T follicular helper cell (primary cell): ENCODE measurements at regions not wholly inside any gene's neighbourhood (a gene's known extent, or its start where the extent isn't known, plus 50 kb on each side); places are given as distances from the start of the nearest gene placed in this dataset.
"Not testable (repeated sequence)": the region's sequence is repeated elsewhere in the genome, so short reads cannot be mapped to it uniquely, and the experiment has no call there.

ENCODE experiments used
- DNase-seq: peaks from one replicate; pipeline ENCODE4 v3.0.0-alpha.2; 2020; ENCODE audit warnings: low read depth

DNA sequence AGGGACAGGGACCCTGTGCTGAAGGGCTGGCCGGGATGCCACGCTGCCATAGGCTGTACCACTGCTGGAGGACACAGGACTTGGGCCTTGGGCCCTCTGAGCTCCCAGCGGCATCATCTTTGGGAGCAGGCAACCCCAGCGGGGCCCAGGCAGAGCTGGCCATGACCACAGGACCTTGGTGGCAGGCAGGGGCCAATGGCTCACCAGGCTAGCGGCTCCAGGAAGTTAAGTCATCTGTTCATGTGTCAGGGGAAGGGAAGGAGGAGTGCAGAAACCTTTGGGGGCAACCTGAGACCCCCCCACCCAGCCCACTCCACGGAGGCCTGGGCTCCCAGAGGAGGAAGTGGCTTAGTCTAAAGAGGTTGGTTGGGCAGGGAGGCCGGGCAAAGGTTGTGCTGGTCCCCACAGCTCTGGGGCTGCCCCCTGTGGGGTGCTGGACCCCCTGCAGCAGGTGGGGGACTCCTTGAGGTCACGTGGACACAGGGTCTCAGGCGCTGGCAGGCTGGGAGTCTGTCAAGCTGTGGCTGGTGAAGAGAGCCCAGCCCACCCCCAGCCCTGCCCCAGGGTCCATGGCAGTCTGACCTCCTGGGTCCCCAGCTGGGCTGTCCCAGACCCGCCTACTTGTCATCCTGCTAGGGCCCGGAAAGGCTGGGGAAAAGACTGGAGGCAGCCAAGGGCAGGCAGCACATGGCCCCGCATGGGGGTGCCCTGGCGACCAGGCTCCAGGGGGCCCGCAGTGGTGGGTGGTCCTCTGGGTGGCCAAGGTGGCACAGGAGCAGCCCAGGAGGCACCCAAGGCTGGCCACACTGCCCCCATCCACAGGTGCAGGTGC is 184.3 kb downstream of the IGLL1 start:
- DNase-seq, result no peak

- no peak for DNase-seq
These were observed 185.4 kb downstream of the IGLL1 start for GRCh38 chr22:23394525-23395326.

DNA sequence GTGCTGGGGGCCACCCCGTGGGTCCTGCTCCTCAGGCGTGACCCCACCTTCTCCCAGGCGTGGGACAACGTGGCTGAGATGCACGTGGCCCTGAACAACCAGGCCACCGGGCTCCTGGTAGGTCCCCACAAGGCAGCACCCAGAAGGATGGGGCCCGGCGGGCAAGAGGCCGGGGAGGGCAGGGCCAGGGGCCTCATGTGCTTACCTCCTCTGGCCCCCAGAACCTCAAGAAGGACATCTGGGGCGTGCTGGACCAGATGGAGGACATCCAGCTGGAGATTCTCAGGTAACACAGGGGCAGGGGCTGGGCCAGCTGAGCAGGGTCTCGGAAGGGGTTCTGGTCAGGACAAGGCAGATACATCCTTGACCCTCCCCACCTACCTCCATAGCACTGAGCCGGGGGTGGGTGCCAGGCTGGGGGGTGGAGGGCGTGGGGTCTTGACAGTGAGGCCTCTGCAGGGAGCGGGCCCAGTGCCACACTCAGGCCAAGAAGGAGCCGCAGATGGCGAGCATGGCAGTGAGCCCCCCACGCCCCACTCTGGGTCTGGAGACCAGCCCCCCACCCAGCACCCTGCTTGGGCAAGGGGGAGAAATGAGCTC is 186.3 kb downstream of the IGLL1 start:
- DNase-seq, result no peak

GRCh38 chr22:23393199-23393598 is 186.9 kb downstream of the IGLL1 start:
- not testable (repeated sequence) for DNase-seq

GRCh38 chr22:23392420-23393121 is 187.5 kb downstream of the IGLL1 start:
- DNase-seq, result no peak

- DNase-seq, result no peak
These were observed 189.1 kb downstream of the IGLL1 start for GRCh38 chr22:23391022-23391421.

DNA sequence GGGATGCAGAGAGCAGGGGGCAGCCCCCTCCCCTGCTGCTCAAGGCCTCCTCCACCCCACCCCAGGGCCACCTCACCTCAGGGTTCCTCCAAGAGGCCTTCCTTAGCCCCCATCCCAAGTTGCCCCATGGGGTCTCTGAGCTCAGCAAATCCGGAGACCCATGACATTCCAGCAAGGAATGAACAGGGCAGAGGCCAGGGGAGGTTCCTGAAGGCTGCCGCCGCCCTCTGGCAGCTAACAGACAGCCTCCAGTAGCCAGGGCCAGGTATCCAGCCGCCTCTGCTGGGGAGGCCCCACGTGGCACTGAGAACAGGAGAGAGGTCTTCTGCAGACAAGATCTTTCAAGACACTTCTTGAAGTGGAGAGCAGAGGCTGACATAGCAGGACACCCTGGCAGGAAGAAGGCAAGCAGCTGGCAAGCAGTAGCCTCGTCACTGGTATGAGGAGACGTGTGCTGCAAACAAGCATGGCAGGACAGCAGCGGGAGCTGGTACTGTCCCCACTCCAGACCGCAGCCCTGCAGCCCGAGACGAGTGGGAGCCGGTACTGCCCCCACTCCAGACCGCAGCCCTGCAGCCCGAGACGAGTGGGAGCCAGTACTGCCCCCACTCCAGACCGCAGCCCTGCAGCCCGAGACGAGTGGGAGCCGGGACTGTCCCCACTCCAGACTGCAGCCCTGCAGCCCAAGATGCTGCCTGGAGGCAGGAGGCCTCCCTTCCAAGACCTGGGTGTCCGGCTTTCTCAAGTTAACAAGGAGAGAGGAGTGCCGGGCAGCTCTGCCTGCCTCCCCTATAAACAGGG is 190.6 kb downstream of the IGLL1 start:
- DNase-seq, result no peak

GRCh38 chr22:23388517-23388890 is 191.6 kb downstream of the IGLL1 start:
- DNase-seq, result no peak

GRCh38 chr22:23387827-23388516 is 192.1 kb downstream of the IGLL1 start:
- no peak for DNase-seq

- no peak for DNase-seq
These were observed 193.1 kb downstream of the IGLL1 start for GRCh38 chr22:23386822-23387580.

- peak; percentile 64 for DNase-seq
These were observed 194.1 kb downstream of the IGLL1 start for GRCh38 chr22:23385678-23386631.

GRCh38 chr22:23384923-23385677 is 195.0 kb downstream of the IGLL1 start:
- no peak for DNase-seq

DNA sequence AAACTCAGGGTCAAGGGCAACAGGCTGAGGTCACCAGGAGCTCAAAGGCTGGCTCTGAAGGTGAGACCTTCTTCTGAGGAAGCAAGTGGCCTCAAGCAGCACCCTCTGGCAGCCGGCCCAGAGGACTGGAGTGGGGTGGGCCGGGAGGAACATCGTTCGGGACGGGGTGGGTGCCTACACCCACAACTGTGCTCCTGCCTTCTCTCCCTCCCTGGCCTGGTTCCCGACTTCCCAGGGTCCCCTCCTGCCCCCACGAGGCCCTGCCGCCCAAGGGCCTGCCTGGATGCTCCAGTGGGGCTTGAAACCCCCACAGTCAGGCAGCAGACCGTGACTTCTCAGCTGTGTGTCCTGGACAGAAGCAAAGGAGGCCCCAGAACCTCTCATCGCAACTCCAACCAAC is 195.7 kb downstream of the IGLL1 start:
- DNase-seq, result no peak

GRCh38 chr22:23383491-23384361 is 196.4 kb downstream of the IGLL1 start:
- DNase-seq, result no peak

DNA sequence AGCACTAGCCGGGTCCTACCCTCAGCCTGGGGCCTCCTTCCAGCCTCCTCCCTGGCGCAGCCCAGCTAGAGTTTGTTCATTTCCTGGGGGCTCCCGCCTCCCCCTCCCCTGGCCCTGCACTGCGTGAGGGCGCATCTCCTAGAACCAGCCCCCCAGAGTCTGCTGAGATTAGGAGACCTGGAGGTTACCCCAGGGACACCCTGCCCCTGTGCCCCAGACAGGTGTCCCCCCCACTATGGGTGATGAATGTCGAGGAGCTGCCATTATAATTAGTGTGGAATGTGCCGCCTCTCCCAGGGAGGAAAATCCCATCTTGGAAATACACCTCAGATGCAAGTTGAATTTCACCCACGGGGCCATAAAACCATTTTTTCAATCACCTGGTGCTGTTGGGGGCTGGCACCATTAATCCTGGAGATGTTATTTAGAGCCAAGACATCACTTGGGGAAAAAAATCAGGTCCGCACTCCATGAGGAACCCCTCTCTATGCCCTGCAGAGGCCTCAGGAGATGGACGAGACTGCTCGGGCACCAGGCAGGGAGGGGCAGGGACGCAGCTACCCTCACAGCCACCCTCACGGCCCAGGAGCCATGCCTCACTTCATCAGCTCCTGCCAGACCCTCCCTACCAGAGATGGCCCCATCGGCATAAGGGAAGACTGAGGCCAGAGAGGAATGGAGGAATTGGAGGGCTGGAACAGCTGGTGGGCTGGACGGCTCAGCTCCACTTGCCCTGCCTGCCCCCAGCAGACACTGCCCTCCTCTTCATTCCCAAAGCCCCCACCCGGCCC is 197.5 kb downstream of the IGLL1 start:
- DNase-seq, result no peak
